ENCODE measurements at regions not wholly inside any gene's neighbourhood (a gene's known extent, or its start where the extent isn't known, plus 50 kb on each side); places are given as distances from the start of the nearest gene placed in this dataset.
"Not testable (repeated sequence)": the region's sequence is repeated elsewhere in the genome, so short reads cannot be mapped to it uniquely, and the experiment has no call there.

GRCh38 chr3:13139471-13140065, 66.3 kb upstream of the IQSEC1 start:
- TF ChIP-seq CTCF (IDR thresholded peaks at IDR 0.05): no peak
- intact Hi-C loops (cut with DNase I): no loop called here
- H3K9ac ChIP-seq (ENCODE audit: low read depth in 2 of 2, low read length in 2 of 2): no peak overlapping the region
- H3K4me1 ChIP-seq: no peaks in the 10 kb centered on the region
- no peak overlapping the region for H3K4me3 ChIP-seq
- H3K27ac ChIP-seq: no peak overlapping the region
- H3K27me3 ChIP-seq: no peaks in the 10 kb centered on the region
- DNase-seq: no peak
- no peaks in the 10 kb centered on the region for H3K9me3 ChIP-seq
- no peaks in the 10 kb centered on the region for H3K36me3 ChIP-seq

GRCh38 chr3:13138833-13139145, 65.6 kb upstream of the IQSEC1 start:
- no peak overlapping the region for H3K27ac ChIP-seq
- no peak for TF ChIP-seq CTCF (IDR thresholded peaks at IDR 0.05)
- H3K36me3 ChIP-seq: no peaks in the 10 kb centered on the region
- no peak overlapping the region for H3K4me3 ChIP-seq
- intact Hi-C loops (cut with DNase I): no loop called here
- H3K9me3 ChIP-seq: no peaks in the 10 kb centered on the region
- no peak overlapping the region for H3K9ac ChIP-seq (ENCODE audit: low read depth in 2 of 2, low read length in 2 of 2)
- H3K27me3 ChIP-seq: no peaks in the 10 kb centered on the region
- no peak for DNase-seq
- no peaks in the 10 kb centered on the region for H3K4me1 ChIP-seq

- Histone ChIP-seq H3K27me3 (no peaks in the 10 kb centered on the region), H3K36me3 (no peaks in the 10 kb centered on the region), H3K27ac (no peak overlapping the region), H3K9me3 (no peaks in the 10 kb centered on the region), H3K4me3 (no peak overlapping the region), H3K9ac (ENCODE audit: low read depth in 2 of 2, low read length in 2 of 2) (no peak overlapping the region), H3K4me1 (no peaks in the 10 kb centered on the region)
- intact Hi-C loops (cut with DNase I): no loop called here
- no peak for TF ChIP-seq CTCF (IDR thresholded peaks at IDR 0.05)
- DNase-seq: no peak
Measured at GRCh38 chr3:13137941-13138832, 65.0 kb upstream of the IQSEC1 start.

- intact Hi-C loops (cut with DNase I); H3K27me3 ChIP-seq; DNase-seq; H3K4me3 ChIP-seq; H3K36me3 ChIP-seq; H3K9ac ChIP-seq (ENCODE audit: low read depth in 2 of 2, low read length in 2 of 2); H3K27ac ChIP-seq; H3K4me1 ChIP-seq; H3K9me3 ChIP-seq: not testable (repeated sequence)
Measured at GRCh38 chr3:13136848-13137247, 63.6 kb upstream of the IQSEC1 start.

GRCh38 chr3:13136426-13136825, 63.2 kb upstream of the IQSEC1 start:
- H3K27ac ChIP-seq: no peak overlapping the region
- intact Hi-C loops (cut with DNase I): no loop called here
- H3K4me3 ChIP-seq: no peak overlapping the region
- no peak for TF ChIP-seq CTCF (IDR thresholded peaks at IDR 0.05)
- H3K9me3 ChIP-seq: no peaks in the 10 kb centered on the region
- H3K36me3 ChIP-seq: no peaks in the 10 kb centered on the region
- DNase-seq: no peak
- H3K27me3 ChIP-seq: no peaks in the 10 kb centered on the region
- H3K4me1 ChIP-seq: no peaks in the 10 kb centered on the region
- H3K9ac ChIP-seq (ENCODE audit: low read depth in 2 of 2, low read length in 2 of 2): no peak overlapping the region

GRCh38 chr3:13135811-13136321, 62.6 kb upstream of the IQSEC1 start:
- Histone ChIP-seq H3K27ac (no peak overlapping the region), H3K9me3 (no peaks in the 10 kb centered on the region), H3K9ac (ENCODE audit: low read depth in 2 of 2, low read length in 2 of 2) (no peak overlapping the region), H3K27me3 (no peaks in the 10 kb centered on the region), H3K4me3 (no peak overlapping the region), H3K36me3 (no peaks in the 10 kb centered on the region), H3K4me1 (no peaks in the 10 kb centered on the region)
- no peak for TF ChIP-seq CTCF (IDR thresholded peaks at IDR 0.05)
- DNase-seq: no peak
- intact Hi-C loops (cut with DNase I): no loop called here
